ENCODE measurements at regions not wholly inside any gene's neighbourhood (a gene's known extent, or its start where the extent isn't known, plus 50 kb on each side); places are given as distances from the start of the nearest gene placed in this dataset.

GRCh38 chr2:180063494-180064092 lies 56.5 kb upstream of the CWC22 start:
- TF ChIP-seq CTCF (conservative IDR thresholded peaks at IDR 0.05; ENCODE audit: low read depth, low read length) (no peak), EZH2 (IDR thresholded peaks at IDR 0.05; ENCODE audit: low read length, unreplicated experiment) (no peak)
